NT2/D1 (cell line): ENCODE measurements at regions not wholly inside any gene's neighbourhood (a gene's known extent, or its start where the extent isn't known, plus 50 kb on each side); places are given as distances from the start of the nearest gene placed in this dataset.
A peak's percentile ranks its signal among the peaks of the same experiment; 100 is the strongest.

ENCODE experiments used
- DNase-seq: peaks from one replicate; pipeline ENCODE4 v3.0.0-alpha.2; 2011; ENCODE audit warnings: low read depth, low spot score
- H3K27me3 ChIP-seq: 2 replicates; pipeline ENCODE4 v1.6.0; 2011; ENCODE audit warnings: mild to moderate bottlenecking; ENCODE audit not compliant: insufficient read length, insufficient read depth
- H3K36me3 ChIP-seq: 2 replicates; pipeline ENCODE4 v1.6.1; 2011; ENCODE audit warnings: mild to moderate bottlenecking, low read length, mixed read lengths; ENCODE audit not compliant: insufficient read depth, insufficient read length
- H3K4me1 ChIP-seq: 2 replicates; pipeline ENCODE4 v1.5.1; 2011; ENCODE audit not compliant: insufficient read depth, insufficient read length
- H3K4me3 ChIP-seq: 2 replicates; pipeline ENCODE4 v1.5.1; 2011; ENCODE audit warnings: low read depth; ENCODE audit not compliant: insufficient read length
- H3K9ac ChIP-seq: 2 replicates; pipeline ENCODE4 v1.6.0; 2011; ENCODE audit warnings: low read depth; ENCODE audit not compliant: insufficient read length
- H3K9me3 ChIP-seq: 2 replicates; pipeline ENCODE4 v1.5.1; 2011; ENCODE audit warnings: mild to moderate bottlenecking, low read length; ENCODE audit not compliant: insufficient read depth
- SUZ12 ChIP-seq: IDR thresholded peaks from 2 replicates; pipeline ENCODE4 v1.6.1; 2011; ENCODE audit not compliant: insufficient read length, insufficient read depth; ENCODE audit errors: extremely low read depth
- YY1 ChIP-seq: IDR thresholded peaks from 2 replicates; pipeline ENCODE4 v1.6.1; 2011; ENCODE audit not compliant: insufficient read length, insufficient read depth
- ZNF274 ChIP-seq: IDR thresholded peaks from 2 replicates; pipeline ENCODE4 v1.6.1; 2011; ENCODE audit warnings: mild to moderate bottlenecking, low read depth, low read length

DNA sequence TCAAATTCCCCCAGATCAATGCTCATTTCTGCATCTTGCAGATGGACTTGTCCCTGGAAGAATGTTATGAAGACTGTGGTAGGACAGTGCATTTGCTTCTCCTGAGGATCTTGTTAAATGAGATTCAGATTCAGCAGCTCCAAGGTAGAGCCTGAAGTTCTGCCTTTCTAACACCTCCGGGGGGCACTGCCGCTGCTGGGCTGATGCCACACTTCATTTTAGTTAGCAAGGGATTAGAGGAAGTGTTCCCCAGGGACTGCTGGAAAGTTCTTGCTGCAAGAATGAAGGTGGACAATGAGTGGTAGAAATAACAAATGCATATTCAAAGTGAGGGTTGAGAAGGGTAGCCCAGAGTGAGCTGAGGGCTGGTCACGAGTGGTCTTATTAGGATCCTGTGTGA lies 434.3 kb upstream of the AKR1E2 start:
- H3K4me3 ChIP-seq, result no peak overlapping the region
- no peaks in the 10 kb centered on the region for H3K9me3 ChIP-seq
- DNase-seq, result peak; percentile 35
- H3K27me3 ChIP-seq, result no peaks in the 10 kb centered on the region
- H3K9ac ChIP-seq, result no peak overlapping the region
- TF ChIP-seq SUZ12 (no peak), ZNF274 (no peak), YY1 (no peak)
- H3K4me1 ChIP-seq, result no peaks in the 10 kb centered on the region
- H3K36me3 ChIP-seq, result no peaks in the 10 kb centered on the region

DNA sequence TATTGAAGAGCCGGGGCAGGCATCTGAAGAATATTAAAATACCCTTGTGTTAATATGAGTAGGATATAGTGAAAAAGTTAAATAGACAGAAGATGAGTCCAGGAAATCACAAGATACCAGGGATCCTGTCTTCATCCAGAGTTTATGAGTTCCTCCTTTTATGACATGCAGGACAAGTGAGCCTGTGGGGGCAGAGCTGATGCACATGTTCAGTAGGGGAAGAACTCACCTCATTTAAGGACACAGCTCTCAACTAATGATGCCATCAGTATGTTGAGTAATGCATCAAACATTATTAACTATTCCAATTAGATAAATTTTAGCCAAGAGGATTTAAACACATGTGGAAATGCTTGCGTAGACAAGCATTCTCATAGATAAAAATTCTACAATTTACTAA lies 435.8 kb upstream of the AKR1E2 start:
- TF ChIP-seq SUZ12 (no peak), ZNF274 (no peak), YY1 (no peak)
- no peaks in the 10 kb centered on the region for H3K4me1 ChIP-seq
- H3K9ac ChIP-seq, result no peak overlapping the region
- no peaks in the 10 kb centered on the region for H3K27me3 ChIP-seq
- H3K36me3 ChIP-seq, result no peaks in the 10 kb centered on the region
- DNase-seq, result no peak
- no peak overlapping the region for H3K4me3 ChIP-seq
- no peaks in the 10 kb centered on the region for H3K9me3 ChIP-seq

DNA sequence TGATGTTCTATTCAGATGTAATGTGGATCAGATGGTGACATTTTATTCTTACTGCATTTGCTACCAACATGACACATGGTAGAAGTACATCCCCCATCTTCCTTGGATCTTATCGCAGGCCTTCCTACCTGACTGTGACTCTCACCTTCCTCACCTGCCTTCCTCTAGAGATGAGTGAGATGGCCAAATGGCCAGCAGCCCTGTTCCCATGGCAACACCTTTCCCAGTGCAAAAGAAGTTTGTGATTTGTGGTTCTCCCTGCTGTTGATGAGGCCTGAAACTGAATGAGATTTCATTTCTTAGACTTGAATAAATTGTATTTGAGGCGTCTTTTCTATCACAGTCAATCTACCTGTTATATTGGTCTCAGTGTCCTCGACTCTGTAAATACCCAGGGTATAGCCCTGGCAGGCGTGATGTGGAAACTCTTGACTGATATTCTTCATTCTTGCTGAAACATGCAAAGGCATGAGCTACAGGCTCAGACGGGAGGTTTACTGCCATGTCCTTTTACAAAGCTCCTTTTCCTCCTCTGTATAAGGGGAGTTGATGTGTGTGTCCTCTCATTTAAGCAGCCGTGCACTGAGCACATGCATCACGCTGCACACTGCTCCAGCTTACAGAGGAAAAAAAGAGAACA lies 440.7 kb upstream of the AKR1E2 start:
- Histone ChIP-seq H3K27me3 (no peaks in the 10 kb centered on the region), H3K36me3 (no peaks in the 10 kb centered on the region), H3K9me3 (no peaks in the 10 kb centered on the region), H3K4me3 (no peak overlapping the region), H3K4me1 (no peaks in the 10 kb centered on the region), H3K9ac (no peak overlapping the region)
- TF ChIP-seq SUZ12 (no peak), ZNF274 (no peak), YY1 (no peak)
- no peak for DNase-seq

DNA sequence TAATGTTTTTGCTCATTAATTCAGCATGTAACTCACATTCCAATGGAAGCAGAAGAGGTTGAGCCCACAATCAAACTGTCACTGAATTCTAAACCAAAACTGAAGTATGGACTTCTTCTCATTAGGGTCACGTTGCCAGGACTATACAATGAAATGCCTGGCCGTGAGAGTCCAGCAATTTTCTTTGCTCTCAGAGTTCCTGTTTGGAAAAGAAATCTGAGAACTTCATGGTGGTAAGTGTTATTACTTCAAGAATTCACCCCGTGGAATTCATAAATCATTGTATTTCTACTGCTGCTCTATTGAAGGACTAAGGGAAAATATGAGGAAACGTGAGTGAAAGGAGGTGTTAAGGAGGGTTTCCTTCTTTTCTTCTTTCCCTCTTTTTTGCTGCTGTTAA lies 441.8 kb upstream of the AKR1E2 start:
- Histone ChIP-seq H3K27me3 (no peaks in the 10 kb centered on the region), H3K9me3 (no peaks in the 10 kb centered on the region), H3K9ac (no peak overlapping the region), H3K36me3 (no peaks in the 10 kb centered on the region), H3K4me3 (no peak overlapping the region), H3K4me1 (no peaks in the 10 kb centered on the region)
- DNase-seq, result no peak
- TF ChIP-seq ZNF274, result no peak
- TF ChIP-seq SUZ12, result no peak
- no peak for TF ChIP-seq YY1

DNA sequence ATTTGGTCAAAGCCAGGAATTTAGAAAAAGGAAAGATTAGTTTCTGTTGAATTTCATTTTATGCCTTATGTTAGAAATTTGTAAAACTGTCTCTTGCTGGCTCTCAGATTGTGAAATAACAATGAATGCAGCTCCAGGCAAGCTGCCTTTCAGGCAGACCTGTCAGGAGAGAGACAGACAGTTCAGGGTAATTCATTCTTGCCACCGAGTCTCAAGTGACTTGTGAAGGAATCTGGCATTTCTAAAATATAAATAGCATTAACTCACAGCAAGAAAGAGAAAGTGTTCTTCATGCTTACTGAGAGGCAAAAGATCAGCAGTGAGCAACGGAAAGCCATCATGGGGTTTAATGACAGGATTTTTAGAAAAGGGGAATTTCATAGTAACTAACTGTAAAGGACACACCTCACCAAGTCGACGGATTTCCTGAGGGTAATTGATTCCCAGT lies 442.3 kb upstream of the AKR1E2 start:
- Histone ChIP-seq H3K4me3 (no peak overlapping the region), H3K36me3 (no peaks in the 10 kb centered on the region), H3K4me1 (no peaks in the 10 kb centered on the region), H3K27me3 (no peaks in the 10 kb centered on the region), H3K9me3 (no peaks in the 10 kb centered on the region), H3K9ac (no peak overlapping the region)
- TF ChIP-seq ZNF274 (no peak), SUZ12 (no peak), YY1 (no peak)
- no peak for DNase-seq

DNA sequence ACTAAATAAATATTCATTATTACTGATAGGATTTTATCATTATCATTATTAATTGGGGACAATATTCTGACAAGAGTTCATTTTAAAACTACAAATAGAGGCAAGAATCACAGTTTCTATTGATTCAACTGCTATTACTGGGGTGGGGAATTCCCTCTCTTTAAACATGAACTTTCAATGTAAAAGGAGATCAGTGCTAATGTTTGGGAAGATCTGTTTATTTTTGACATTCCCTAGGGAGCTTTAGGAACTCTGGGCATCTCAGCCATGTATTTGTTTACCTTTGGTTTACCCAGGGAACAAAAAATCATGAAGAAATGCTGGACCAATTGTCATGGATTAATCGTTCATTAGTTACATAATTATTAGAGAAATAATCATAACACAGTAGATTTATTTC lies 443.2 kb upstream of the AKR1E2 start:
- Histone ChIP-seq H3K36me3 (no peaks in the 10 kb centered on the region), H3K27me3 (no peaks in the 10 kb centered on the region), H3K4me1 (no peaks in the 10 kb centered on the region), H3K9me3 (no peaks in the 10 kb centered on the region), H3K4me3 (no peak overlapping the region), H3K9ac (no peak overlapping the region)
- DNase-seq, result no peak
- TF ChIP-seq YY1, result no peak
- no peak for TF ChIP-seq ZNF274
- TF ChIP-seq SUZ12, result no peak

DNA sequence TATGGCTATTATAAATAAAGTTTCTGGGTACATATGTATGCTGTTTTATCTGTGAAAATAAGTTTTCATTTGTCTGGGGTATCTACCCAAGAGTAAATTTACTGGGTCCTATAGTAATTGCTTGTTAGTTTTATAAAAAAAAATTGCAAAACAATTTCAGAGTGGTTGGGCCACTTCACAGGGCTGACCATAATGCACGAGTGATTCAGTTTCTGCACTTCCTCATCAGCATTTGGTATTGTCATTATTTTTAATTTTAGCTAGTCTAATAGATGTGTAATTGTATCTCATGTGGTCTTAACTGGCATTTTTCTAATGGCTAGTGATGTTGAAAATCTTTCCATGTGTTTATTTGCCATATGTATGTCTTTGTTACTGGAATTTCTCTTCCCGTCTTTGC lies 452.4 kb upstream of the AKR1E2 start:
- no peaks in the 10 kb centered on the region for H3K27me3 ChIP-seq
- TF ChIP-seq YY1 (no peak), ZNF274 (no peak), SUZ12 (no peak)
- no peak for DNase-seq
- no peaks in the 10 kb centered on the region for H3K9me3 ChIP-seq
- H3K9ac ChIP-seq, result no peak overlapping the region
- no peak overlapping the region for H3K4me3 ChIP-seq
- H3K4me1 ChIP-seq, result no peaks in the 10 kb centered on the region
- H3K36me3 ChIP-seq, result no peaks in the 10 kb centered on the region

DNA sequence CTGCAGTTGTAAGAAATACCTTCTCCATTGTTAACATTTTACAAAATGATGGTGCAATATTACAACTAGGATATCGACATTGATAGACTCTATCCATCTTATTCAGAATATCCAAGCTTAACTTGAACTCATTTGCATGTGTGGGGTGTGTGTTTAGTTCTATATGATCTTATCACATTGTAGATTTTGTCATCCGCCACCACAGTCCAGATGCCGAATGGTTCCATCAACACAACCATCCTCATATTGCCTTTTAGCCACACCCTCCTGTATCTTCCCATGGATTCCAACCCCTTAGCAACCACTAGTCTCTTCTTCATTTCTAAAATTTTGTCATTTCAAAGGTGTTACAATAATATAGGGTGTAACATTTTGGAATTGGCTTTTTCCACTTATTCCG lies 452.9 kb upstream of the AKR1E2 start:
- H3K4me1 ChIP-seq, result no peaks in the 10 kb centered on the region
- H3K4me3 ChIP-seq, result no peak overlapping the region
- TF ChIP-seq YY1, result no peak
- H3K9me3 ChIP-seq, result no peaks in the 10 kb centered on the region
- no peaks in the 10 kb centered on the region for H3K36me3 ChIP-seq
- DNase-seq, result no peak
- H3K9ac ChIP-seq, result no peak overlapping the region
- H3K27me3 ChIP-seq, result no peaks in the 10 kb centered on the region
